Fibroblast of pulmonary artery (primary cell): ENCODE measurements at regions not wholly inside any gene's neighbourhood (a gene's known extent, or its start where the extent isn't known, plus 50 kb on each side); places are given as distances from the start of the nearest gene placed in this dataset.
A peak's percentile ranks its signal among the peaks of the same experiment; 100 is the strongest.

Source experiments
- DNase-seq: peaks from one replicate; pipeline ENCODE4 v3.0.0-alpha.2; 2010; ENCODE audit warnings: low read depth
- H3K4me3 ChIP-seq: replicated peaks from 2 replicates; pipeline ENCODE4 v1.5.1; 2011; ENCODE audit warnings: low read depth, mild to moderate bottlenecking, control low read depth, low read length, moderate library complexity
- CTCF ChIP-seq: IDR thresholded peaks from 2 replicates; pipeline ENCODE4 v1.5.1; 2011; ENCODE audit warnings: mild to moderate bottlenecking, control low read depth, low read length, inconsistent platforms; ENCODE audit errors: missing control alignments

- no peak for TF ChIP-seq CTCF
- peak; percentile 53 for DNase-seq
- H3K4me3 ChIP-seq: no peak overlapping the region
Measured at GRCh38 chr3:110234831-110235230, 836.8 kb upstream of the NECTIN3 start.

- no peak for TF ChIP-seq CTCF
- DNase-seq: no peak
Measured at GRCh38 chr3:110236976-110237610, 834.5 kb upstream of the NECTIN3 start.

GRCh38 chr3:110243081-110243480 lies 828.5 kb upstream of the NECTIN3 start:
- H3K4me3 ChIP-seq: no peak overlapping the region
- TF ChIP-seq CTCF: no peak
- DNase-seq: peak; percentile 86

More at GRCh38 chr3:110236976-110237610, 834.5 kb upstream of the NECTIN3 start:
- H3K4me3 ChIP-seq: no peak overlapping the region

- DNase-seq: peak; percentile 57
- TF ChIP-seq CTCF: no peak
- H3K4me3 ChIP-seq: no peak overlapping the region
Measured at GRCh38 chr3:110246796-110247376, 824.7 kb upstream of the NECTIN3 start.

- peak; percentile 11 for DNase-seq
- TF ChIP-seq CTCF: no peak
- H3K4me3 ChIP-seq: no peak overlapping the region
Measured at GRCh38 chr3:110248666-110249065, 823.0 kb upstream of the NECTIN3 start.

GRCh38 chr3:110253794-110254193 lies 817.8 kb upstream of the NECTIN3 start:
- DNase-seq: no peak
- no peak for TF ChIP-seq CTCF
- H3K4me3 ChIP-seq: no peak overlapping the region

- no peak overlapping the region for H3K4me3 ChIP-seq
- TF ChIP-seq CTCF: no peak
Measured at GRCh38 chr3:110254591-110254990, 817.0 kb upstream of the NECTIN3 start.

More at GRCh38 chr3:110254591-110254990, 817.0 kb upstream of the NECTIN3 start:
- DNase-seq: no peak
